PC-9 (cell line): ENCODE measurements at regions not wholly inside any gene's neighbourhood (a gene's known extent, or its start where the extent isn't known, plus 50 kb on each side); places are given as distances from the start of the nearest gene placed in this dataset.

Experiments
- BruUV-seq: library from RNA; stranded (reverse); fragments of 400-500 nt; replicated peaks from 2 replicates; lab custom pipeline; 2021; lab: Mats Ljungman, UMichigan
- CTCF ChIA-PET: fragments of 300-600 bp; sonication (Branson Sonifier 250); formaldehyde crosslinking; loops from one replicate; lab custom pipeline; 2022; ENCODE audit warnings: antibody characterized with exemption; lab: Charles Lee
- POLR2A ChIA-PET: fragments of 300-600 bp; sonication (Branson Sonifier 250); formaldehyde crosslinking; loops from one replicate; lab custom pipeline; 2022; ENCODE audit warnings: antibody characterized with exemption; ENCODE audit not compliant: unreplicated experiment; lab: Charles Lee
- DNase-seq, 2 experiments: peaks; one replicate each; pipeline versions ENCODE4 v3.0.0 to v3.0.0-alpha.2; 2015 to 2022; ENCODE audit warnings: mixed read lengths in 1 of 2
- H2AFZ ChIP-seq: fragments of 200-600 bp; sonication (generic); 2 replicates; pipeline ENCODE4 v1.8.1; 2017; ENCODE audit warnings: antibody characterized with exemption
- H3F3A ChIP-seq: fragments of 200-600 bp; sonication (generic); 2 replicates; pipeline ENCODE4 v1.8.1; 2017; ENCODE audit warnings: antibody characterized with exemption, mild to moderate bottlenecking, low read depth; ENCODE audit not compliant: insufficient read depth
- H3K27ac ChIP-seq: fragments of 200-600 bp; sonication (generic); 2 replicates; pipeline ENCODE4 v1.6.1; 2016; ENCODE audit warnings: mixed run types
- H3K27me3 ChIP-seq: fragments of 200-600 bp; sonication (generic); 2 replicates; pipeline ENCODE4 v1.6.1; 2016; ENCODE audit warnings: low read depth, mixed run types; ENCODE audit not compliant: insufficient read depth
- H3K36me3 ChIP-seq: fragments of 200-600 bp; sonication (generic); 2 replicates; pipeline ENCODE4 v1.6.1; 2016; ENCODE audit warnings: low read depth, mixed run types
- H3K4me1 ChIP-seq: fragments of 200-600 bp; sonication (generic); replicated peaks from 2 replicates; pipeline ENCODE4 v1.6.1; 2016; ENCODE audit warnings: mixed run types; ENCODE audit not compliant: insufficient read depth
- H3K4me2 ChIP-seq: fragments of 200-600 bp; sonication (generic); 2 replicates; pipeline ENCODE4 v1.6.1; 2017; ENCODE audit warnings: mixed run types
- H3K4me3 ChIP-seq: fragments of 200-600 bp; sonication (generic); 2 replicates; pipeline ENCODE4 v1.6.1; 2016; ENCODE audit warnings: mixed run types
- H3K79me2 ChIP-seq: fragments of 200-600 bp; sonication (generic); 2 replicates; pipeline ENCODE4 v1.6.1; 2017; ENCODE audit warnings: low read depth, mixed run types
- H3K9me2 ChIP-seq: fragments of 200-600 bp; sonication (generic); 2 replicates; pipeline ENCODE4 v1.8.1; 2017; ENCODE audit warnings: mild to moderate bottlenecking; ENCODE audit not compliant: insufficient read depth
- H3K9me3 ChIP-seq: fragments of 200-600 bp; sonication (generic); 2 replicates; pipeline ENCODE4 v1.8.1; 2016; ENCODE audit warnings: low read depth; ENCODE audit not compliant: insufficient read depth
- H4K20me1 ChIP-seq: fragments of 200-600 bp; sonication (generic); 2 replicates; pipeline ENCODE4 v1.8.1; 2017; ENCODE audit not compliant: insufficient read depth
- EZH2 ChIP-seq: fragments of 200-600 bp; sonication (generic); IDR thresholded peaks from 2 replicates; pipeline ENCODE4 v1.8.0; 2017; ENCODE audit warnings: antibody characterized with exemption, low read depth
- intact Hi-C: fragments of 100-400 bp; cut with micrococcal nuclease; formaldehyde crosslinking; loops from one replicate; pipeline ENCODE4 v1.10.0; 2022; ENCODE audit not compliant: unreplicated experiment
- TF ChIP-seq, protein P1 (sequence below): fragments of 200-600 bp; sonication (generic); conservative IDR thresholded peaks from 2 replicates; pipeline ENCODE4 v1.6.1; 2017; ENCODE audit warnings: mixed run types, antibody characterized with exemption, mild to moderate bottlenecking, moderate library complexity

DNA sequence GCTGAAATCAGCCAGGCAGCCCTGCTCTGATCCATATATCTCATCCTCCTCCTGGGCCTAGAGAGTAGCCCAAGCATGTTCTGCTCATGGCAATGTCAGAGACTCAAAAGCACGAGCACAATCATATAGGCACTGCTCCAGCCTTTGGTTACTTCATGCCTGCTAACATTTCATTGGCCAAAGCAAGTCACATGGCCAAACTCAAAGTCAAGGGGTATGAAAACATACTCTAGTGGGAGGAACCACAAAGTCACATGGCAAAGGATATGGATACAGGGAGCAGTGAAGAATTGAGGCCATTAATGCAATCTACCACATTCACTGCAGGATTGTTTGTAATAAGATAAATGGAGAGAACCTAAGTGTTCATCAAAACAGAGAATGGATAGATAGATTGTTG lies 87.8 kb upstream of the SPATS2L start:
- no peaks in the 10 kb centered on the region for H3K79me2 ChIP-seq
- peaks cover 10% of the 10 kb centered on the region for H3K4me1 ChIP-seq
- H2AFZ ChIP-seq: no peak overlapping the region
- ChIA-PET POLR2A (no interaction called here), CTCF (interaction anchor here (0.6 kb wide), 1 partner anchor 182 kb away, joined by 3 read pairs; no protein-coding TSS in a partner anchor)
- intact Hi-C loops: no loop called here
- DNase-seq: no peak
- no peak overlapping the region for H3K4me2 ChIP-seq
- no peaks in the 10 kb centered on the region for H3K9me3 ChIP-seq
- no peak overlapping the region for H3K27ac ChIP-seq
- no peaks in the 10 kb centered on the region for H4K20me1 ChIP-seq
- H3K27me3 ChIP-seq: no peaks in the 10 kb centered on the region
- no peak for TF ChIP-seq EZH2
- TF ChIP-seq, protein P1, sequence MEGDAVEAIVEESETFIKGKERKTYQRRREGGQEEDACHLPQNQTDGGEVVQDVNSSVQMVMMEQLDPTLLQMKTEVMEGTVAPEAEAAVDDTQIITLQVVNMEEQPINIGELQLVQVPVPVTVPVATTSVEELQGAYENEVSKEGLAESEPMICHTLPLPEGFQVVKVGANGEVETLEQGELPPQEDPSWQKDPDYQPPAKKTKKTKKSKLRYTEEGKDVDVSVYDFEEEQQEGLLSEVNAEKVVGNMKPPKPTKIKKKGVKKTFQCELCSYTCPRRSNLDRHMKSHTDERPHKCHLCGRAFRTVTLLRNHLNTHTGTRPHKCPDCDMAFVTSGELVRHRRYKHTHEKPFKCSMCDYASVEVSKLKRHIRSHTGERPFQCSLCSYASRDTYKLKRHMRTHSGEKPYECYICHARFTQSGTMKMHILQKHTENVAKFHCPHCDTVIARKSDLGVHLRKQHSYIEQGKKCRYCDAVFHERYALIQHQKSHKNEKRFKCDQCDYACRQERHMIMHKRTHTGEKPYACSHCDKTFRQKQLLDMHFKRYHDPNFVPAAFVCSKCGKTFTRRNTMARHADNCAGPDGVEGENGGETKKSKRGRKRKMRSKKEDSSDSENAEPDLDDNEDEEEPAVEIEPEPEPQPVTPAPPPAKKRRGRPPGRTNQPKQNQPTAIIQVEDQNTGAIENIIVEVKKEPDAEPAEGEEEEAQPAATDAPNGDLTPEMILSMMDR: no peak
- H3K9me2 ChIP-seq: no peaks in the 10 kb centered on the region
- 0 out of 2 replicates have a peak, but pooled peaks cover 4% of the 10 kb centered on the region for H3F3A ChIP-seq
- H3K4me3 ChIP-seq: no peak overlapping the region
- no peaks in the 10 kb centered on the region for H3K36me3 ChIP-seq
- BruUV-seq: no TSS peak

DNA sequence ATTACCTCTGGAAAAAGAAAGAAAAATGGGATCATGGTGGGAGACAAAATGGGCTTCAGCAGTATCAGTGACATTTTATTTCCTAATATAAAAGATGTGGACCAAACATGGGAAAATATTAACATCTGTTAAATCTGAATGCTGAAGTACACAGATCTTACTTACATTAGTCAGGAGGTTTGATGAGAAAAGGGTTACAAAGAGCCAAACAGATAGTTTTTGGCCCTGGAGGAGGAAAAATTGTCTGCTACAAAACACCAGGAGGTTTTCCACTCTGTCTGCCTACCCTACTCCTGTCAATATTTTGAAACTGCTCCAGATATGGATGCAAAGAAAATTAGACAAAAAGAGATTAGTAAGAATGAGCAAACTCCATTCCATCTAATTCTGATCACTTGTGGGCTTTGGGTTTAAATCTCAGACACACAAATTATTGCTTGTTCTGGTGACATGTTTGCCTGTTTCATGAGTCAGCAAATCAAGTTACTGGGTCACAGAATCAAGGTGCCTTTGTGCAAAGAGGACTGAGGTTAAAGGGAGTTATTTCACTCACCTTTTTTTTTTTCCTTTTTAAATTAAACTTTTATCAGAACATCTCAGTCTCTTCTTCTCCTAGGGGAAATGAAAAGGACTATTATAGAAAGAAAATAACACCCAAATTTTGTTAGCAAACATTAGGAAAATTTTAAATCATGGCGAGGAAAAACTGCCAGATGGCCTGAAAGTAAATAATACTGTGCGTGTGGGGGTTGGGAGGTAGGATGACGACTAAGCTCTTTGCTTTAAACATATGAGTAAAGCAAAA lies 87.0 kb upstream of the SPATS2L start:
- ChIA-PET CTCF (no interaction called here), POLR2A (no interaction called here)
- no peak for DNase-seq
- H3K4me1 ChIP-seq: peaks cover 10% of the 10 kb centered on the region
- H3K36me3 ChIP-seq: no peaks in the 10 kb centered on the region
- H3K79me2 ChIP-seq: no peaks in the 10 kb centered on the region
- no peaks in the 10 kb centered on the region for H4K20me1 ChIP-seq
- H3K4me2 ChIP-seq: no peak overlapping the region
- H3K9me3 ChIP-seq: no peaks in the 10 kb centered on the region
- no peak overlapping the region for H3K4me3 ChIP-seq
- H3K9me2 ChIP-seq: no peaks in the 10 kb centered on the region
- H3K27ac ChIP-seq: no peak overlapping the region
- BruUV-seq: no TSS peak
- intact Hi-C loops: no loop called here
- 0 out of 2 replicates have a peak overlapping the region, but pooled peaks have one; percentile 20 for H2AFZ ChIP-seq
- H3K27me3 ChIP-seq: no peaks in the 10 kb centered on the region
- TF ChIP-seq EZH2: no peak
- TF ChIP-seq, protein P1: no peak
- H3F3A ChIP-seq: 0 out of 2 replicates have a peak, but pooled peaks cover 4% of the 10 kb centered on the region

DNA sequence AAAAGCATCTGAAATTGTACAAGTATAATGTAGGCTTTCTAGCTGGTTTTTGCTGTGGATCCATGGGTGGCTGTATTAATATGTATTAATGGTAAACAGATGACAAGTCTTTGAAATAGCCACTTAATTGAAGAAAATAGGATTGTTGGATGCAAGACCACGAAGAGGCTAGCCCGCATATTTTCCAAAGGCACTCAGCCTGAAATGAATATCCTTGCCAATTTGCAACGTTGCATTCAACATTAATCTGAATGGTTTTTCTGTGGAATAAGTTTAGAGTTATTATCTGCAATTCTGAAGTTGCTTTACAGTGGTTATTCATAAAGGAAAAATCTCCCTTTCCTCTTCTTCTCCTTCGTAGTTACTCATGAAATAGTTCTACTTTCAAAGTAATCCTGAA lies 86.2 kb upstream of the SPATS2L start:
- H2AFZ ChIP-seq: no peak overlapping the region
- TF ChIP-seq, protein P1: no peak
- no peak for TF ChIP-seq EZH2
- no peak overlapping the region for H3K27ac ChIP-seq
- H3K4me2 ChIP-seq: no peak overlapping the region
- CTCF ChIA-PET: no interaction called here
- no peaks in the 10 kb centered on the region for H3K9me3 ChIP-seq
- H3K79me2 ChIP-seq: no peaks in the 10 kb centered on the region
- 0 out of 2 replicates have a peak, but pooled peaks cover 4% of the 10 kb centered on the region for H3F3A ChIP-seq
- intact Hi-C loops: no loop called here
- peaks cover 10% of the 10 kb centered on the region for H3K4me1 ChIP-seq
- DNase-seq: no peak
- BruUV-seq: no TSS peak
- H3K36me3 ChIP-seq: no peaks in the 10 kb centered on the region
- no peak overlapping the region for H3K4me3 ChIP-seq
- H4K20me1 ChIP-seq: no peaks in the 10 kb centered on the region
- H3K27me3 ChIP-seq: no peaks in the 10 kb centered on the region
- POLR2A ChIA-PET: no interaction called here
- H3K9me2 ChIP-seq: no peaks in the 10 kb centered on the region
